Activated CD8-positive, alpha-beta memory T cell treated with anti-CD3 and anti-CD28 coated beads for 24 hours (primary cell): ENCODE measurements at regions not wholly inside any gene's neighbourhood (a gene's known extent, or its start where the extent isn't known, plus 50 kb on each side); places are given as distances from the start of the nearest gene placed in this dataset.
"Not testable (repeated sequence)": the region's sequence is repeated elsewhere in the genome, so short reads cannot be mapped to it uniquely, and the experiment has no call there.

Experiments
- DNase-seq: peaks from one replicate; pipeline ENCODE4 v3.0.0-alpha.2; 2020

- no peak for DNase-seq
These were observed 159.4 kb upstream of the MEOX2 start for GRCh38 chr7:15845868-15846267.

GRCh38 chr7:15845461-15845860, 159.0 kb upstream of the MEOX2 start:
- no peak for DNase-seq

GRCh38 chr7:15839416-15840100, 153.1 kb upstream of the MEOX2 start:
- DNase-seq = no peak

DNA sequence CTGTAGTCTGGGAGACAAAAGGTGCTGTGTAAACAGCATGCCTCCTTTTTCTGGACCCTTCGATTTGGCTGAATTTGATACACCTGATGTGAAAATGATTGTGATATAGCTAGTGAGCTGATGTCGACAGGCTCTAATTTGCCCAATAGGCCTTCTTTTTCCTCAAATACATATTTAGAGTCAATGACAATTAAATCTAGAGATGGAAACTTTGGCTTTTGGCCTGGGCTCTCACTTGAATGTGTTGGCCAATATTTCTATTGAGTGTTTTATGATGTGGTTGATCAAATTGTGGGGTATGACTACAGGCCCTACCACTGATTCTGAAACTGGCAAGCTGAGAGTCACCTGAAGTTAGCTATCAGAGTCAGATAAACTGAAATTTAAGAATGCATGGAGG, 151.8 kb upstream of the MEOX2 start:
- DNase-seq = no peak

DNA sequence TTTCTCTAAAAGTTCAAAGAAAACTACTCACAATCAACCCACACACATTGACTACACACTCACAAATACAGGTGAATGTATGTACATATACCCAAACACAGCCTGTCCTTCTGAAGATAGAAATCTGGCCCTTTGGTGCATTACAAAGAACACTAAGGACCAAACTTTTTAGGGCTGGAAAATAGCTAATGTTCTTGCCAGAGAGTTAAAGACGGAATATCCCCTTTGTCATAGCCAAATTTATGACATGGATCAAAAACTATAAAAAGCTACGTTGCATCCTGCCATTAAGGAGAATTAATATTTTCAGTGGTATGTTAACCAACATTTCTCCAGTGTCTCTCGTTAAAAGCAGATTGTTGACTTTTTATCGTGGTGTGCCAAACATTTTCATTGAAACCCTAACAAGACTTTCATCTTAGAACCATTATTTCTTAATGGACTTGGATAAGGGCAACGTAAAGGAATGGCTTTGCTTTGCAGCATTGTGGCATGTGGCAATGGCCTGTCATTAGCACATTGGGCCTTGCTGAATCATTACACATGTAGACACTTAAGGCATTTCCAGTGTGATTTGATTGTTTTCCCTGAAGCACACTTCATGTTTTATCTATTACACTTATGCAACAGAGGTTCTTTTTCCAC, 150.9 kb upstream of the MEOX2 start:
- no peak for DNase-seq

GRCh38 chr7:15836651-15837050, 150.2 kb upstream of the MEOX2 start:
- DNase-seq = no peak

DNA sequence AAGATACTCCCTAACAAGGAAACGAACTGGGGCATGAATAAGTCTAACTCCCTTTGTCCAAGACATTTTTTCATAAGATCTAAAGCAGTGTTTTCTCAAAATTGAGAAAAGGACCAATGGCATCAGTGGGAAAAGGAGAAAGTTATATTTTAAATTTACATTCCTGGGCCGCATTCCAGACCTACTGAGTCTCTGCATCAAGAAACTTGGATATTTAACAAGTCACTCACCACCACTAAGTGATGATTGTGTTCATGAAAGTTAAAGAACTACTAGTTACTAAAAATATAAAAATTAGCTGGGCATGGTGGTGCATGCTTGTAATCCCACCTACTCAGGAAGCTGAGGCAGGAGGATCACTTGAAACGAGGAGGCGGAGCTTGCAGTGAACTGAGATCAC, 149.6 kb upstream of the MEOX2 start:
- DNase-seq = no peak

DNA sequence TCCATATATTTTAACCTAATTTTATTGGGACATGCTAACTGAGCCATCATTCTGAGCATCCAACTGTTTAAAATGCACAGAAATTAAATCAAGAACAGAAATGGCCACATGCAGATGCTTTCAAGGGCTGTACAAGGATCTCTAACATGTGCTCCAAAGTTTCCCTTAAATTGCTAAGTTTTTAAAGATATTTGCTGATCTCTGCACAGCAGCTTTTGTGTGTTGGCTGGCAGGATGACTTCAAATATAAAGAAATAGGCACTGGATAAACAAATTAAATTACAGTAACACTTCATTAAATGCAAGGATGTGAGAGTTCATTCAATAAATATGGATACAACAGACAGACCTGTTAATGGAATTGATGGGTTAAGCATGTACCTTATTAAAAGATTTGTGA, 148.0 kb upstream of the MEOX2 start:
- DNase-seq = no peak

DNA sequence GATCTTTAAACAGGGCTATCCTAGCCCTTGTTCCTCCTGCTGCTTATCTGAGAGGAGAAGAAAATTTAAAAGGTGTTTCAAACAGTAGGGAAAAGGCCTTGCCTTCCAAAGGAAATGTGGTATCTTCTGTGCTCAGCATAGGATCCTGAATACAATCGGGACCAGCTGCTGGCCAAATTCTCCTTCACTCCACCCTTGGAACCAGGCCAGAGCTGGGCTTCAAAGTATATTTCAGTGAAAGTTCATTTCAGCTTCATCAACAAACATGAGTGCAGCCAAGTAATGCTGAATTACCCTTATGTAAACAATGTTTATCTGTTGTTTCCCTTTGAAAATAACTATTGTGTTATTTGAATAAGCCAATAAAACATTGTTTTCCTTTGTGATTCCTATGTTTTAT, 146.5 kb upstream of the MEOX2 start:
- DNase-seq = no peak

DNA sequence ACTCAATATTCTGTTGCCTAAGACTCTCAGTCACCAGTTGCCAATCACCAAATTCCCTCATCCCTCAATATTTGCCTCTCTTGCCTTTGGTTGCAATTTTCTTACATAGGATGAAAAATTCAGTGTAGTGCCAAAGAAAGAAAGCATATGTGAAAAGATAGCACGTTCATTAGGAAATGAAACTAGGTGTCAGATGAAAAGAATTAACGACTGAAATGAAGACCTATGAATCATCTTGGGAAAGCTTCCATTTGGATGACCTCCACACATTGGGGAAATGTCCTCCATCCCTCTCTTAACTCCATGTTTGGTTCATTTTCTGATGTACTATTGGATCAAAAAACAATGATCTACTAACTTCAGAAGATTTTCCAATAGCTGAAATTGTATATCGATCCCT, 145.1 kb upstream of the MEOX2 start:
- DNase-seq = no peak

- no peak for DNase-seq
These were observed 143.2 kb upstream of the MEOX2 start for GRCh38 chr7:15829691-15830090.

- no peak for DNase-seq
These were observed 142.4 kb upstream of the MEOX2 start for GRCh38 chr7:15828881-15829280.

DNA sequence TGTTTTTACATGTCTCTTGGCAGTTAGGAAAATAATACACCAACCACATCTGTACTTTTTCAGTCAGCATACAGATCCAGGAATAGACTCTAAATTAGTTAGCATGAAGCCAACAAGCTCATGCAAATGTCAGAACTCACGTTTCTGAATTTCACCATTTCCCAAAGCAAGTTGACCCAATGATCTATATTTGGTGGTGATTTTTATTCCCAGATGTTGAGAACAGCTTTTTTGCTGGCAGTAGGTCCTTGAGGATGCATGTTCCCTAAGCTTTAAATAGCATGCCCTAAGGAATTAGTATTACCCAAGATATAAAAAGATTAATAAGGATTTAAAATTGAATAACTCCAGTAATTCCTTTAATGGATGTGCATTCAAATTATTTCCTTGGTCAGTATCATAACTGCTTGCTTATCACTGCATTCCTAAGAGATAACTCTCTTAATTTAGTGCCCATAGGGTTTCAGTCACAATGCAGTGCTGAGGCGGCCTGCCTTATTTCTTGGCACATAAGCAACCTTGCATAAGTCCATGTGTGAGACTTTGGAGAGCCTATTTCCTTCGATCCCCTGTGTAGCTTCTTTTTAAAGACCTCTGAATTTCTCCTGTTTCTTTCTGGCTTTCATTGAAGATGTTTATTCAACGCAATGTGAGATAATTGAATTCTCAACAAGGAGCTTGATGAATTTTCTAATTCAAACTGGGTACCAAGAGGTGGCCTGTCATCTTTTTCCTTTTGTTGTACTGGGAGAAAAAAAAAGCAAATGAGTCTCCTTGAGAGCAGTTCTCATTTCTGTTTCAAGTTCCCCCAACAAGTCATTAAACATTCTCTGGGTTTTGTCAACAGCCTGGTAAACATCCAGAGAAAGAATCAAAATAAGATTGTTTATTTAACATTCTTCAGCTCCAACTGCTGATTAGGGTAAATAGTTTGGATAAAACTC, 135.3 kb upstream of the MEOX2 start:
- no peak for DNase-seq

DNA sequence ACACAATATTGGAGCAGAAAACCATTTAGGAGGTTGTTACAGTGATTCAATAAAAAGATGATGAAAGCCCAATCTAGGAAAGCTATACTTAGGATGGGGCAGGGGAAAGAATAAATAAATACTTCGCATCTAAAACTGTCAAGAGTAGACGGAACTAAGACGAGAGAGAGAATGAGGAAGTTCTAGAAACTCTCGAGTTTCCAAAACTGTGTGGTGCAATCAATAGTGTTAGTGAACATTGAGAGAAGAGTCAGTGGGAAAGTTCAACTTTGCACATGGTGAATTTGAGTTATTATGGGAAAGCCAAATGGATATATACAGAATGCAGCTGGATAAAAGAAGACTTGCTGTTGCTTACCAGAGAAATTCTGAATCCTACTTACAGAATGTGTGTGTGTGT, 133.8 kb upstream of the MEOX2 start:
- DNase-seq = no peak

GRCh38 chr7:15816835-15817426, 130.4 kb upstream of the MEOX2 start:
- no peak for DNase-seq

DNA sequence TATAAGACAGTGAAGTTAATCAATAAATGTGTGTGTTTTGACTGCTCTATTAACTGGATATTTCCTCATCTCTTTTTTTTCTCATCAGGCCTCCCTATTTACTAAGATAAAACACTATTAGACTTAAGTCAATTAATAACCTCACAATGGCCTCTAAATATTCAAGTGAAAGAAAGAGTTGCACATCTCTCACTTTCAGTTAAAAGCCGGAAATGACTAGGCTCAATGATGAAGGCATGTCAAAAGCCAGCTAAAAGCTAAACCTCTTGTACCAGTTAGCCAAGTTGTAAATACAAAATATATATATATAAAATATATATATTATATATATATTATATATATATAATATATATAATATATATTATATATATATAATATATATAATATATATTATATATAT, 127.0 kb upstream of the MEOX2 start:
- DNase-seq = no peak

DNA sequence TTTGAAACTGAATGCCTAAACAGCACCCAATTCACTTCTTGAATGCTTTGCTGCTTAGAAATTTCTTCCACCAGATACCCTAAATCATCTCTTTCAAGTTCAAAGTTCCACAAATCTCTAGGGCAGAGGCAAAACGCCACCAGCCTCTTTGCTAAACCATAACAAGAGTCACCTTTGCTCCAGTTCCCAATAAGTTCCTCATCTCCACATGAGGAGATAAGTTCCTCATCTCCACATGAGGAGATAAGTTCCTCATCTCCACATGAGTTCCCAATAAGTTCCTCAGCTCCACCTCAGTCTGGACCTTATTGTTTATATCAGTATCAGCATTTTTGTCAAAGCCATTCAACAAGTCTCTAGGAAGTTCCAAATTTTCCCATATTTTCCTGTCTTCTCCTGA, 123.9 kb upstream of the MEOX2 start:
- DNase-seq = not testable (repeated sequence)

GRCh38 chr7:15809936-15810335, 123.5 kb upstream of the MEOX2 start:
- DNase-seq = not testable (repeated sequence)

- no peak for DNase-seq
These were observed 119.4 kb upstream of the MEOX2 start for GRCh38 chr7:15805891-15806290.

- no peak for DNase-seq
These were observed 115.9 kb upstream of the MEOX2 start for GRCh38 chr7:15802425-15802824.

DNA sequence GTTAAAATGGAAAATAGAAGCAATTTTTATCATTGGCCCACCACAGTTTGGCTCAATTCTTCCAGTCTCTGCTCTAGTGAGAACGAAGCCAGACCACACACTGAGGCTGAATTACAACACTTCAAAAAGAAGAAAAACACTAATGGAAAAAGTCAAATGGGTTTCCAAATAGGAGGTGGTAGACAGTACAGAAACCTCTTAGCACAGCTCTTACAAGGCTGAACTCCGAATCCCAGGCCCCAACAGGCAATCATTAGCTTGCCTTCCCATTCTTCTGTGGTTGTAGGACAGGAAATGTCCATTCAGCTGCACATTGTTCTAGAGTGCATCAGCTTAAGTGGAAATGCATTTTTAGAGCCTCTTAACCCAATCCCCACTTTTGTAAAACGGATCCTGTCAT, 115.1 kb upstream of the MEOX2 start:
- DNase-seq = no peak

- DNase-seq = no peak
These were observed 114.6 kb upstream of the MEOX2 start for GRCh38 chr7:15801041-15801440.

- no peak for DNase-seq
These were observed 111.6 kb upstream of the MEOX2 start for GRCh38 chr7:15798081-15798480.
